MM.1S (cell line): ENCODE measurements at regions not wholly inside any gene's neighbourhood (a gene's known extent, or its start where the extent isn't known, plus 50 kb on each side); places are given as distances from the start of the nearest gene placed in this dataset.

Experiments
- DNase-seq: peaks from one replicate; pipeline ENCODE4 v3.0.0-alpha.2; 2015
- H2AFZ ChIP-seq: fragments of 300-600 bp; sonication (generic); 2 replicates; pipeline ENCODE4 v1.6.0; 2016; ENCODE audit warnings: antibody characterized with exemption, low read length
- H3F3A ChIP-seq: fragments of 300-600 bp; sonication (generic); 2 replicates; pipeline ENCODE4 v1.6.1; 2016; ENCODE audit warnings: mild to moderate bottlenecking, antibody characterized with exemption, low read length, moderate library complexity, mixed read lengths; ENCODE audit not compliant: insufficient read depth
- H3K27ac ChIP-seq: fragments of 300-600 bp; sonication (generic); 2 replicates; pipeline ENCODE4 v1.5.1; 2016; ENCODE audit warnings: mild to moderate bottlenecking, low read length
- H3K27me3 ChIP-seq: fragments of 300-600 bp; sonication (generic); replicated peaks from 2 replicates; pipeline ENCODE4 v1.6.0; 2016; ENCODE audit warnings: low read length; ENCODE audit not compliant: insufficient read depth
- H3K36me3 ChIP-seq: fragments of 300-600 bp; sonication (generic); replicated peaks from 2 replicates; pipeline ENCODE4 v1.6.1; 2016; ENCODE audit warnings: mild to moderate bottlenecking, low read length, mixed read lengths; ENCODE audit not compliant: insufficient read depth
- H3K4me1 ChIP-seq: fragments of 300-600 bp; sonication (generic); 2 replicates; pipeline ENCODE4 v1.6.1; 2016; ENCODE audit warnings: low read length, mixed read lengths
- H3K4me2 ChIP-seq: fragments of 300-600 bp; sonication (generic); 2 replicates; pipeline ENCODE4 v1.6.0; 2016; ENCODE audit warnings: low read depth, low read length
- H3K4me3 ChIP-seq: fragments of 300-600 bp; sonication (generic); 2 replicates; pipeline ENCODE4 v1.5.1; 2016; ENCODE audit warnings: low read length, mixed read lengths
- H3K79me2 ChIP-seq: fragments of 300-600 bp; sonication (generic); 2 replicates; pipeline ENCODE4 v1.6.1; 2016; ENCODE audit warnings: mixed run types, low read length, mixed read lengths
- H3K9ac ChIP-seq: fragments of 300-600 bp; sonication (generic); 2 replicates; pipeline ENCODE4 v1.6.1; 2016; ENCODE audit warnings: low read length, mixed read lengths
- H3K9me2 ChIP-seq: fragments of 300-600 bp; sonication (generic); replicated peaks from 2 replicates; pipeline ENCODE4 v1.6.1; 2016; ENCODE audit warnings: mild to moderate bottlenecking, low read length, mixed read lengths; ENCODE audit not compliant: insufficient read depth
- H3K9me3 ChIP-seq: fragments of 300-600 bp; sonication (generic); replicated peaks from 2 replicates; pipeline ENCODE4 v1.6.1; 2016; ENCODE audit warnings: mild to moderate bottlenecking, low read length, mixed read lengths; ENCODE audit not compliant: insufficient read depth
- H4K20me1 ChIP-seq: fragments of 300-600 bp; sonication (generic); 2 replicates; pipeline ENCODE4 v1.6.1; 2016; ENCODE audit warnings: mild to moderate bottlenecking, low read length, moderate library complexity, mixed read lengths; ENCODE audit not compliant: insufficient read depth
- CTCF ChIP-seq: fragments of 300-600 bp; sonication (generic); IDR thresholded peaks from 2 replicates; pipeline ENCODE4 v1.5.1; 2016; ENCODE audit warnings: antibody characterized with exemption, low read length, mixed read lengths
- EZH2 ChIP-seq: fragments of 300-600 bp; sonication (generic); optimal IDR thresholded peaks from 2 replicates; pipeline ENCODE3; 2017; ENCODE audit warnings: low read depth, mild to moderate bottlenecking, antibody characterized with exemption, low read length, mixed read lengths
- EZH2phosphoT487 ChIP-seq: fragments of 300-600 bp; sonication (generic); IDR thresholded peaks from 2 replicates; pipeline ENCODE4 v1.6.1; 2018; ENCODE audit warnings: antibody characterized with exemption, low read length

- no peaks in the 10 kb centered on the region for H3K4me1 ChIP-seq
- no peak overlapping the region for H3K9ac ChIP-seq
- no peak for TF ChIP-seq CTCF
- no peak for TF ChIP-seq EZH2phosphoT487
- TF ChIP-seq EZH2: no peak
- H3K79me2 ChIP-seq: no peaks in the 10 kb centered on the region
- no peaks in the 10 kb centered on the region for H3K36me3 ChIP-seq
- no peaks in the 10 kb centered on the region for H3K9me3 ChIP-seq
- H2AFZ ChIP-seq: no peak overlapping the region
- no peak for DNase-seq
- H4K20me1 ChIP-seq: no peaks in the 10 kb centered on the region
- no peak overlapping the region for H3K27ac ChIP-seq
- H3K4me3 ChIP-seq: no peak overlapping the region
- no peak overlapping the region for H3K4me2 ChIP-seq
- H3K9me2 ChIP-seq: no peaks in the 10 kb centered on the region
- no peaks in the 10 kb centered on the region for H3K27me3 ChIP-seq
- H3F3A ChIP-seq: no peaks in the 10 kb centered on the region
Observed at GRCh38 chr3:181054538-181054937, 65.0 kb upstream of the DNAJC19 start.

- H3K4me1 ChIP-seq: no peaks in the 10 kb centered on the region
- H3K9ac ChIP-seq: no peak overlapping the region
- no peaks in the 10 kb centered on the region for H4K20me1 ChIP-seq
- H3K4me2 ChIP-seq: no peak overlapping the region
- H3K27me3 ChIP-seq: no peaks in the 10 kb centered on the region
- no peak overlapping the region for H2AFZ ChIP-seq
- no peak overlapping the region for H3K27ac ChIP-seq
- no peaks in the 10 kb centered on the region for H3K36me3 ChIP-seq
- no peaks in the 10 kb centered on the region for H3K79me2 ChIP-seq
- no peaks in the 10 kb centered on the region for H3F3A ChIP-seq
- no peak for DNase-seq
- H3K9me3 ChIP-seq: no peaks in the 10 kb centered on the region
- TF ChIP-seq EZH2phosphoT487: no peak
- TF ChIP-seq CTCF: no peak
- TF ChIP-seq EZH2: no peak
- no peak overlapping the region for H3K4me3 ChIP-seq
- no peaks in the 10 kb centered on the region for H3K9me2 ChIP-seq
Observed at GRCh38 chr3:181052256-181052655, 62.7 kb upstream of the DNAJC19 start.

GRCh38 chr3:181050738-181051137, 61.2 kb upstream of the DNAJC19 start:
- no peaks in the 10 kb centered on the region for H3K36me3 ChIP-seq
- no peak overlapping the region for H3K27ac ChIP-seq
- H4K20me1 ChIP-seq: no peaks in the 10 kb centered on the region
- DNase-seq: no peak
- H3K4me2 ChIP-seq: no peak overlapping the region
- no peaks in the 10 kb centered on the region for H3K9me2 ChIP-seq
- no peak overlapping the region for H3K4me3 ChIP-seq
- H3K4me1 ChIP-seq: no peaks in the 10 kb centered on the region
- no peaks in the 10 kb centered on the region for H3K9me3 ChIP-seq
- no peaks in the 10 kb centered on the region for H3K27me3 ChIP-seq
- no peak for TF ChIP-seq EZH2
- TF ChIP-seq CTCF: no peak
- TF ChIP-seq EZH2phosphoT487: no peak
- H3K9ac ChIP-seq: no peak overlapping the region
- no peaks in the 10 kb centered on the region for H3K79me2 ChIP-seq
- no peaks in the 10 kb centered on the region for H3F3A ChIP-seq
- H2AFZ ChIP-seq: no peak overlapping the region
